Bronchial epithelial cell (primary cell): ENCODE measurements at regions not wholly inside any gene's neighbourhood (a gene's known extent, or its start where the extent isn't known, plus 50 kb on each side); places are given as distances from the start of the nearest gene placed in this dataset.

Source experiments
- DNase-seq: peaks from one replicate; pipeline ENCODE4 v3.0.0-alpha.2; 2010; ENCODE audit warnings: low read depth
- FAIRE-seq: peaks from 2 replicates; lab custom pipeline; 2011; peaks lifted over from hg19 to GRCh38; lab: Jason Lieb, UNC
- H3K27me3 ChIP-seq: 2 replicates; pipeline ENCODE4 v1.5.1; 2011; ENCODE audit warnings: low read length; ENCODE audit not compliant: control insufficient read depth, insufficient read depth
- H3K36me3 ChIP-seq: 2 replicates; pipeline ENCODE4 v1.5.1; 2011; ENCODE audit warnings: low read length; ENCODE audit not compliant: control insufficient read depth, insufficient read depth
- H3K4me3 ChIP-seq: 2 replicates; pipeline ENCODE4 v1.5.1; 2011; ENCODE audit warnings: mild to moderate bottlenecking, low read depth, low read length, control low read depth
- CTCF ChIP-seq: IDR thresholded peaks from 2 replicates; pipeline ENCODE4 v1.5.1; 2011; ENCODE audit warnings: mild to moderate bottlenecking, moderate library complexity, low read length, control low read depth, inconsistent platforms; ENCODE audit not compliant: insufficient read depth, severe bottlenecking

GRCh38 chr13:80921971-80922370 is 581.0 kb upstream of the SPRY2 start:
- no peak for TF ChIP-seq CTCF
- H3K27me3 ChIP-seq: no peaks in the 10 kb centered on the region
- no peaks in the 10 kb centered on the region for H3K36me3 ChIP-seq
- H3K4me3 ChIP-seq: no peak overlapping the region
- FAIRE-seq: no peak
- DNase-seq: no peak

GRCh38 chr13:80921541-80921940 is 580.6 kb upstream of the SPRY2 start:
- Histone ChIP-seq H3K36me3 (no peaks in the 10 kb centered on the region), H3K27me3 (no peaks in the 10 kb centered on the region), H3K4me3 (no peak overlapping the region)
- TF ChIP-seq CTCF: no peak
- no peak for DNase-seq
- FAIRE-seq: no peak

GRCh38 chr13:80906860-80907259 is 565.9 kb upstream of the SPRY2 start:
- Histone ChIP-seq H3K4me3 (no peak overlapping the region), H3K36me3 (no peaks in the 10 kb centered on the region), H3K27me3 (no peaks in the 10 kb centered on the region)
- FAIRE-seq (no peak), DNase-seq (no peak)
- no peak for TF ChIP-seq CTCF

- no peak for DNase-seq
- TF ChIP-seq CTCF: no peak
- Histone ChIP-seq H3K4me3 (no peak overlapping the region), H3K27me3 (no peaks in the 10 kb centered on the region), H3K36me3 (no peaks in the 10 kb centered on the region)
- FAIRE-seq: no peak
These were observed 563.5 kb upstream of the SPRY2 start for GRCh38 chr13:80904386-80904785.

- TF ChIP-seq CTCF: no peak
- FAIRE-seq (no peak), DNase-seq (no peak)
- no peaks in the 10 kb centered on the region for H3K36me3 ChIP-seq
- H3K4me3 ChIP-seq: no peak overlapping the region
- H3K27me3 ChIP-seq: no peaks in the 10 kb centered on the region
These were observed 563.0 kb upstream of the SPRY2 start for GRCh38 chr13:80903911-80904310.

GRCh38 chr13:80901530-80901929 is 560.6 kb upstream of the SPRY2 start:
- Histone ChIP-seq H3K36me3 (no peaks in the 10 kb centered on the region), H3K27me3 (no peaks in the 10 kb centered on the region), H3K4me3 (no peak overlapping the region)
- DNase-seq: no peak
- FAIRE-seq: no peak
- TF ChIP-seq CTCF: no peak
